C1 segment of cervical spinal cord (tissue), 14 donors: ENCODE measurements at regions not wholly inside any gene's neighbourhood (a gene's known extent, or its start where the extent isn't known, plus 50 kb on each side); places are given as distances from the start of the nearest gene placed in this dataset.

Source experiments
- DNase-seq, 14 donors: peaks; one replicate each; lab custom pipeline; 2025; lab: John Stamatoyannopoulos, UW

- no peak for DNase-seq
Measured at GRCh38 chr4:67048530-67048929, 496.8 kb downstream of the CENPC start.

DNA sequence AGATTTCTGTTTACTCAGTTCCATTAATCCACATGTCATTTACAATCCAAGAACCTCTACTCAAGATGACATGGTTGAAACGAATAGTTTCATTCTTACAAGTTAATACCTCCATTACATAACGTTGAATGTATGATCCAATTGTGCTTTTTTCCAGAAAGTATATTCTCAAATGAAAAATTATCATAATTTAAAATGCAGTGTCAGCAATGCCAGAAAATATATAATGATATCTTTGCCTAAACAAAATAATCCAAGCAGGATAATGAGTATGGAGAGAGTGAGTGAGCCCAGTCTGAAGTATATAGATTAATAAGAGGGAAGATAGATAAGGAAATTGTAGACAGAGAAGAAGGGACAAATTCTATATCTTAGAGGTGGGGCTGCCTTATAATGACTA lies 505.0 kb downstream of the CENPC start:
- DNase-seq, result no peak

GRCh38 chr4:67038228-67038566 lies 507.1 kb downstream of the CENPC start:
- no peak for DNase-seq

DNA sequence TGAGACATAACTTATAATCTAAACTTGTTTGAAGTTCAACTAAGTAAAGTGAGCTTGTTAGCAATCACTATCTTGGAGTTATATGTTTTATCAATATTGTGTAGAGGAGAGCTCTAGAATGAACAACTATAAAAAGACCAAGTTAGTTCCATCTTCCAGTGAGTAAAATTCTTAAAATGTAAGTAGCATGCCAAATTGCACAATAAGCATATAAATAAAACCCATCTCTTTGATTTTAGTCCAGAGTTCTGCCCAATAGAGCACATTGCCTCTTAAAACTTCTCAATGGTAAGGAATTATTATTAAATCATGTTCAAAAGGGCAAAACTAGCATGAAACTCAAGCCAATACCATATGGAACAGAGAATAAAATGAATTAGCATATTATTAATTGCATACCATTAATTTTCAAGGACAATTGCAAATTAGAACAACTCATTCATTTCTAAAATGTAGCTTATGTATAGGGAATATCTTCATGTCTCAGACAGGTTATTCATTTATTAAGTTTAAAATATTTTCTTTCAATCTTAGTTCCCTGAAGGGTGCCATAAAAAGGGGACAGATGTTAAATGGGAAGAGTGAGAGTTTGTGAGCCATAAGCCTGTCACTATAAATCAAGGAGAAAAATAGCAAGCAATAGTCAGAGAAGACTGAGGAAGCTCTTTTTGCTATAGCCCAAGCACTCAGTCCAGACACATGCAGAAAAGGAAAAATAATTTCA lies 507.6 kb downstream of the CENPC start:
- DNase-seq, result no peak

DNA sequence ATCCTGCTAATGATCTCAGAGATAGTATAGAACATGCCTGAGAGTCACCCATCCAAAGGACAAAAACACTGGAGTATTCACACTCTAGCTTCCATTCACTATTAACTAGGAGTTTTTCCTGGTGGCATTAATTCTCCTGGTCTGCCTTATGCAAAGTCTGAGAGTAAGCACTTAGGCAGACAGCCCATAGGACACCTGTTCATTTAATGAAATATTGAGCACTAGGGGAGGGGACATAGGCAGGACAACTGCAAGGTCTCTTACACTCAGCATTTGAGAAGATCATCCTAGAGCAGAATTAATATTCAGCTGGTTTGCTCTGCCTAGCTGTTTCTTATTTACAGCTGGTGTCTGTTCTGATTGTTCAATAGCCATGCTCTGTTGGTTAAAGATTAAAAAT lies 508.5 kb downstream of the CENPC start:
- DNase-seq, result no peak

DNA sequence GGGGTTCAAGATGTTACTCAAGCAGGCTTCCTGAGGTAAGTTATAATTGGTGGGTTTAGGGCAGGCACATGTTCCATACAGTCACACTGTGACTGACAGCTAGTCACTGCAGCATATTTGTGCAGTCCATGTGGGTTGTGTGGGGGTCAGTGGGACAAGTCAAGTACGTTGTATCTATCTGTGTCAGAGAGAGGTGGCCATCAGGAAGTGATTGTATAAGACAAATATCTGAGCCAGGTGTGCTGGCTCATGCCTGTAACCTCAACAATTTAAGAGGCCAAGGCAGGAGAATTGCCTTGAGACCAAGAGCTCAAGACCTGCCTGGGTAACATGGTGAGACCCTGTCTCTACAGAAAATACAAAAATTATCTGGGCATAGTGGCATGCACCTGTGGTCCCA lies 509.3 kb downstream of the CENPC start:
- DNase-seq, result no peak

- DNase-seq, result no peak
Measured at GRCh38 chr4:67035501-67035900, 509.8 kb downstream of the CENPC start.

- DNase-seq, result no peak
Measured at GRCh38 chr4:67030636-67031035, 514.7 kb downstream of the CENPC start.

DNA sequence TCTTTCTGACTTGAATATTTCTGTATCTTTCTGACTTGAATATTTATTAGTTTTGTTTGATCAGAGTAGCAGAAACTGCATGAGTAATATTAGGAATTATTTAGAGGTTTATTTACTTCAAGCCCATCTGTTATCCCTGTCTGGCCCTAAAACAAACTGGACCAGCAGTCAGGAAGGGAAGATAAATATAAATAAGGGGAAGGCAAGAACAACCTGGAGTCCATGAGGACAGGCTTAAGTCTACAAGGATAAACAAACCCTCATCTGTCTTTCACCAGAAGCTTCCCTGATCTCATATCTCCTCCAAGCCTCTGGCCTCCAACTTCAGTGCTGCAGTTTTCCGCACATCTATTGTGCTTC lies 524.9 kb downstream of the CENPC start:
- no peak for DNase-seq

DNA sequence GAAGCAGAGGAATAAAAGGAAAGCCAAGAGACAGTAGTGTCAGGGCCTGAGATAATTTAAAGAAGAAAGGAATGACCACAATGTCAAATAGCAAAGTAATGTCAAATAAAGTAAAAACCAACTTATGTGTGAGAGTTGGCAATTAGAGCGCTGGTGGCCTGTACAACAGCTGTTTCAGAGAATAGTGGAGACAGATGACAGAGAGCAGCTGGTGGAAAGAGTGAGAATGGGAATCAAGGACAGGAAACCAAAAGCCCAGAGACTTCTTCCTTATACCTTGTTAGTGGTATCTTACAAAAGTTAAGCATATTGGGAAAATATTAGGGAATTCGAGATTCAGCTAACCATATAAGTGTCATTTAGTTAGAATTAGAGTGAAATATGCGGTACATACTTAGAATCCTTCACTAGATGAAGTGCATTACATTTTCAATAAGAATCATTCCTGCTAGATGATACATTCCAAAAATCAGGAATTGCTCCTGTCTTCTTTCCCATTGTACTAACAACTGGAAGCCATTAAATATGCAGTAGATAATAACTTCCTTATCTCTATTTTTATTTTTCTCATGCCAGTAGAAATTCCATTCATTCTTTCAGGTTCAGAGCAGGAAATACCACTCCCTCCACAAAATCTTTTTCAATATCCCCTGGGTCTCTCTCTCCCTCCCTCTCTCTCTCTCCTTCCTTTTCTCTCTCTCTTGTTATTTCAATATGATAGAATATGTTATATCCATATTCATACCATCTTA lies 525.4 kb downstream of the CENPC start:
- DNase-seq, result no peak

DNA sequence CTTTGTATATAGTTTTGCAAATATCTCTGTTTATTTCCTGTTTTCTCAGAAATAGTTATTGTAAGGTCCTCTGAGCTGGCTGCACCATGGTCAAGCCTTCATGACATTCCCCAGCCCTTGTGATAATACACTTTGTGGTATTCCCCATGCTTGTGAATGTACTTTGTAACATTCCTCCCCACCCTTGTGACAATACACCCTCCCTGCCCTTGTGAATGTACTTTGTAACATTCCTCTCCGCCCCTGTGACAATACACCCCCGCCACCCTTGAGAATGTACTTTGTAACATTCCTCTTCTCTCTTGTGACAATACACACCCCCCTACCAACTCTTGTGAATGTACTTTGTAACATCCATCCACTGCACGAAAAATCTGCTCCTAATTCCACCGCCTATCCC lies 530.7 kb downstream of the CENPC start:
- no peak for DNase-seq

GRCh38 chr4:67006791-67007190 lies 538.5 kb downstream of the CENPC start:
- DNase-seq, result no peak

DNA sequence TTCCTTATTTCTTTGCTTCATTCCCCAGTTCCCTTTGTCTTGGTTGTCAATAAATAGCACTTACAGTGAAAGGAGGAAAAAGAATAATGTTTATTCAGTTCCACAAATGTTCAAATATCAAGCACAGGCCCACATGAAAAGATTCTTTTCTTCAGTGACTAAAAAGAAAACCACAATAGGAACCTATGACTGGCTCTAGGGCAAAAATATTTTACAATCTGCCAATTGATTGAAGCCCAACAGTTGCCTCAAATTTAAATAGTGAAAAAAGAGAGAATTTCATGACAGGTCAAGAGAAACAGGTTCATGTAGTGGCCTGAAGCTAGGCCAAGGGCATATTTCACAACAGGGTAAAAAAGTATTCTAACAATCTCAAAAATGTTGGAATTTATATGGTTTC lies 553.8 kb downstream of the CENPC start:
- DNase-seq, result no peak

GRCh38 chr4:66974665-66975064 lies 570.6 kb downstream of the CENPC start:
- DNase-seq, result no peak

- no peak for DNase-seq
Measured at GRCh38 chr4:66972087-66972486, 573.2 kb downstream of the CENPC start.

DNA sequence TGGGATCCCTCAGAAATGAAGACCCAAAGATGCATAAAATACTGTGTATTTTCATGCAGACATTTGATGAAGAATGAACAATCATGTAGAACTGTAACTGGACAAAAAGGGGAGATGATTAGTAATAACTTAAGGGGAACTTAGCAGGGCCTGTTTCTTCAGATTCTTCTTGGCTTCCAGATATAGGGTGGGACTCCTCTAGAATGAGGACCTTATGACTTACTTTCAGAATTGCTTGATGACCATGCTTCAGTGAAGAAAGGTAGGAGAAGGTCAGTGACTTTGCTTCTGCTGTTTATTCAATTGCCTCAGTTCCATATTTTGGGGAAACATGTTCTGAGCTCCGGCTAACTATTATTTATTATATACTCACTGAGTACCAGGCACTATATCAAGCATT lies 580.8 kb downstream of the CENPC start:
- DNase-seq, result no peak

GRCh38 chr4:66963084-66963483 lies 582.2 kb downstream of the CENPC start:
- DNase-seq, result no peak

GRCh38 chr4:66959207-66959606 lies 586.1 kb downstream of the CENPC start:
- DNase-seq, result no peak

DNA sequence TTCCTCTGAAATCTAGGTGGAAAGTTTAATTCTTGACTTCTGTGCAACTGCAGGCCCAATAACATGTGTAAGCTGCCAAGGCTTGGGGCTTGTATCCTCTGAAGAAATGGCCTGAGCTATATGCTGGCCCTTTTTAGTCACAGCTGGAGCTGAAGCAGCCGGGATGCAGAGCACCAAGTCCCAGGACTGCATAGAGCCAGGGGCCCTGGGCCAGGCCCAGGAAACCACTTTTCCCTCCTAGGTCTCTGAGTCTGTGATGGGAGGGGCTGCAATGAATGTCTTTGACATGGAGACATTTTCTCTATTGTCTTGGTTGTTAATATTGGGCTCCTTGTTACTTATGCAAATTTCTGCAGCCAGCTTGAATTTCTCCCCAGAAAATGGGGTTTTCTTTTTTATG lies 588.5 kb downstream of the CENPC start:
- no peak for DNase-seq

- DNase-seq, result no peak
Measured at GRCh38 chr4:66956426-66956825, 588.9 kb downstream of the CENPC start.

DNA sequence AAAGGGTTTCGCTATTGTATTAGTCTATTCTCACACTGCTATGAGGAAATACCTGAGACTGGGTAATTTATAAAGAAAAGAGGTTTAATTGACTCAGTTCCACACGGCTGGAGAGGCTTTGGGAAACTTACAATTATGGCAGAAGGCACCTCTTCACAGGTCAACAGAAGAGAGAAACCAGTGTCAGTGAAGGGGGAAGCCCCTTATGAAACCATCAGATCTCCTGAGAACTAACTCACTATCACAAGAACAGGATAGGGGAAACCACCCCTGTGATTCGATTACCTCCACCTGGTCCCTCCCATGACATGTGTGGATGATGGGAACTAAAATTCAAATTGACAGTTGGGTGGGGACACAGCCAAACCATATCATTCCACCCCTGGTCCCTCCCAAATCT lies 589.5 kb downstream of the CENPC start:
- no peak for DNase-seq

- DNase-seq, result no peak
Measured at GRCh38 chr4:66949419-66949818, 595.9 kb downstream of the CENPC start.

- no peak for DNase-seq
Measured at GRCh38 chr4:66946761-66947160, 598.5 kb downstream of the CENPC start.

GRCh38 chr4:66943112-66943511 lies 602.2 kb downstream of the CENPC start:
- peak in 2 of 14 donors; percentile 4 to 13 for DNase-seq
